G401 (cell line): ENCODE measurements at regions not wholly inside any gene's neighbourhood (a gene's known extent, or its start where the extent isn't known, plus 50 kb on each side); places are given as distances from the start of the nearest gene placed in this dataset.
"Not testable (repeated sequence)": the region's sequence is repeated elsewhere in the genome, so short reads cannot be mapped to it uniquely, and the experiment has no call there.

Experiments
- DNase-seq: peaks from one replicate; pipeline ENCODE4 v3.0.0-alpha.2; 2015; ENCODE audit warnings: low spot score
- in situ Hi-C: cut with HindIII; loops from 2 replicates; pipeline ENCODE4 v1.10.0; 2016; ENCODE audit warnings: low sequenced_read_pairs, mixed read lengths

GRCh38 chr5:72604111-72604797 is 97.0 kb upstream of the ZNF366 start:
- DNase-seq, result no peak
- in situ Hi-C loops, result no loop called here

DNA sequence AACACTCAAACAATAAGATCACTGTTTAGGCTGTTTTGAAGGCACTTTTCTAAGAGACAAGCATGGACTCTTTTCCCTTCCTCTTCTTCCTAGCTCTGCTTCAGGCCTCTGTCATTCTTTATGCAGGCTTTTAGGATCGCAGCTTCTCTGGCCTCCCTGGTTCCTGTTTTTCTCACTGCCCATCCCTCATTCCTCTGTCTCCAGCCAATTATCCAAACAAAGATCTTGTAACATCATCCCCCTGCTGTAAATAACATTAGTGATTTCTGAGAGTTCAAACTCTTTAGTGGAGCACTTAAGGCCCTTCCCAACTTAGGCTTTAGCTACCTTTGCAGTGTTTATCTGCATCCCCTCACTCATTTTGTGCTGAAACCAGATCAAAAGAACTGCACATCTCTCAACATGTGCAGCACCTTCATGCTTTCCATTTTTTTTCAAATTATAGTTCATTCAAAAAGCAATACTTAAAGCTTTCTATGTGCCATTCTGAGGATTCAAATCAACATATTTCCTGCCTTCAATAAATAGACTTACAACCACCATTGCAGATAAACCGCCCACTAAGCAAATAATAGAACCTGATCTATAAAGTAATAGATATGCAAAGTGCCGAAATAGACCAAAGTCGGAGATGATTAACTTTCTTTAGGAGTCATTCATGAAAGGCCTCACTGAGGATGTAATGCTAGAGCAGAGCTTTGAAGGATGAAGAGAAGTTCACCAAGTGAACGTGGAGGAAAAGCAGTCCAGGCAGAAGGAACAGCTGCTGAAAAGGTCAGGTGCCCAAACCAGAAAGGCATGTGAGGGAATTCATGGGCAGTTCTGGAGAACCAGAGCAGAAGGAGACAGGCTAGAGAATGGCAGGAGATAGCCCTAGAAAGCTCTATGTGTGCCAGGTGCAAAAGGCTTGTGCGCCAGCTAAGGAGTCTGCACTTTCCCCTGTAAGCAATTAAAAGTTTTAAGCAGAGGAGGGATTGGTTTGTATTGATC is 95.8 kb upstream of the ZNF366 start:
- in situ Hi-C loops, result no loop called here
- no peak for DNase-seq

DNA sequence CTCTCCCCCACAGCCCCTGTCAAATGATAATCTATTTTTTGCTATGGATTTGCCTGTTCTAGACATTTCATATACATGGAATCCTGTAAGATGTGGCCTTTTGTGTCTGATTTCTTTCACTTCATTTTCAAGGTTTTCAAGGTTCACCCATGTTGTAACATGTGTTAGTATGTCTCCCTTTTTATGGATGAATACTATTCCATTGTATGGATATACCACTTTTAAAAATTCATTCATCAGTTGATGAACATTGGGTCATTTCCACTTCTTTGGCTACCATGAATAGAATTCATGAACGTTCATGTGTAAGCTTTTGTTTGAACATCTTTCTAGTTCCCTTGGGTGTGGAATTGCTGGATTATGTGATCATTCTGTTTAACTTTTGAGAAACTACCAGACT is 94.7 kb upstream of the ZNF366 start:
- in situ Hi-C loops, result no loop called here
- no peak for DNase-seq

- in situ Hi-C loops, result no loop called here
- DNase-seq, result no peak
Measured at GRCh38 chr5:72600391-72600981, 93.3 kb upstream of the ZNF366 start.

GRCh38 chr5:72599519-72600370 is 92.5 kb upstream of the ZNF366 start:
- in situ Hi-C loops, result no loop called here
- no peak for DNase-seq

DNA sequence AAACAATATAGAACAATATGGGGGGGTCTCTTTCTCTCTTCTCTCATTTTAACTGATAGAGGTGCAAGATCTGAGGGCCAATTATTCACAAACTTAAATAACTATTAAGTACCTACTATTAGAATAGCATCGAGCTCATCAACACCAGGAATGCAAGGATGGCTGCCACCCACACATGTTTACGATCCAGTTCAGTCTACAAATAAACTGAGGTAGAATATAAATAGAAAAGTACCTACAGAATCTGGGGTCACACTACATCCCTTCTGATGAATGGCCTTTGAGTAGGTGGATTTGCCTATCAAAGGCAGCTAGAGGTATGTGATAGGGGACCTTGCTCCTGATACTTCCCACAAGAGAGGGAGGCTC is 91.8 kb upstream of the ZNF366 start:
- in situ Hi-C loops, result no loop called here
- no peak for DNase-seq

DNA sequence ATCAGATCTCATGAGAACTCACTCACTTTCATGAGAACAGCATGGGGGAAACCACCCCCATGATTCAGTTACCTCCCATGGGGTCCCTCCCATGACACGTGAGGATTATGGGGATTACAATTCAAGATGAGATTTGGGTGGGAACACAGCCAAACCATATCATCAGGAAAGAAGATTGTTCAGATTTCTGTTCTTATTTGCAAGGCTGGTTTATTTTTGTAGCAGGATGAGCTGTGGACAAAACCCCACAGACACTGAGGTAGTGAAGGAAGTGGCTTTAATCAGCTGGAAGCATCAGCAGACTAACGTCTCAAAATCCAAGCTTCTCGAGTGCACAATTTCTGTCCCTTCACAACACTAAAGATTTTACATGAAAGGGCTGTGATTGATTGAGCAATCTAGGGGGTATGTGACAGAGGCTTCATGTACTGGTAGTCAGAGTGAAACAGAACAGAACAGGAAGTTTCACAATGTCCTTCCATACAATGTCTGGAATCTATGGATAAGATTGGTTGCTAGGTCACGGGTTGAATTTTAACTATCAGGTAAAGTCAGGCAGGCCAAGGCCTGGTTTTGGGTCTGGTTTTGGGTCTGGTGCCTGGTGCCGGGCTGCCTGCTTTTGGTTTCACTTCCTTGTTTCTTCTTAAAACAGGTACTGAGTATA is 91.3 kb upstream of the ZNF366 start:
- DNase-seq, result no peak
- in situ Hi-C loops, result no loop called here

DNA sequence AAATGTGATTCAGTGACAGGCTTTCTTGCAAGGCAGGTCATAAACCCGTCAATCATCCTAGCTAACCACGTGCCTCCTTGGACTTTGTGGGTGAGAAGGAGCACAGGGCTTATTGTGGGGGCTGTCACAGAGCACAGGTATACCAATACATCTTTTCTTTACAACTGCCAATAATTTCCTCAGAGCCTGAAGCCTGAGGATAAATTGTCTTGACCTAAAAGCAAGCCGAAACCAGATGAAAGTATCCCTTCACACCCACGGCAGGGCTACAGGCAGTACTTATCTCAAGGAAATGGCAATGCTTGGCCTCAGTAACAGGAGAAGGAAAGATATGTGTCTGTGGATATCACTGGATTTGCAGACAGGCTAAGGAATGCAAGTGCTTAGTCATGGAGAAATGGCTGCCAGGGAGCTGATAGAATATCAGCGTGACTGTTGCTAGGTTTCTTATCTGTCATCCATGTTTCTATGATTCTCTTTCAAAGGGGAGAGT is 90.3 kb upstream of the ZNF366 start:
- in situ Hi-C loops, result no loop called here
- DNase-seq, result no peak

DNA sequence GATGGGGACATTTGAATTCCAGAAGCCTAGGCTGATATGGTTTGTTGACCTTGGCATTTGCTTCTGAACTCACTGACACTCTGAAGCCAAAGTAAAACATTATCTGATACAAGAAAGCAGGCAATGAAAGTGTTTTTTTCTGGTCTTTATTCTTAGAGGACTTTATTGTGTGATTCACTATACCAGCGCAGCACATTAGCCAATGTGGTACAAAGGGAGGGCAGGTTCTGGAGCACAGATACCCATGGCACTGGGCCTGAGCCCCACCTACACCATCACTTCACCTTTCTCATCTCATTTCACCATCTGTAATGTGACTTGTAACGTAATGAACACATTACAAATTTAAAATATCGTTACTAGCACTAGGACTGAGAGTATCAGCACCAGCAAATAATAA is 89.7 kb upstream of the ZNF366 start:
- in situ Hi-C loops, result no loop called here
- no peak for DNase-seq

DNA sequence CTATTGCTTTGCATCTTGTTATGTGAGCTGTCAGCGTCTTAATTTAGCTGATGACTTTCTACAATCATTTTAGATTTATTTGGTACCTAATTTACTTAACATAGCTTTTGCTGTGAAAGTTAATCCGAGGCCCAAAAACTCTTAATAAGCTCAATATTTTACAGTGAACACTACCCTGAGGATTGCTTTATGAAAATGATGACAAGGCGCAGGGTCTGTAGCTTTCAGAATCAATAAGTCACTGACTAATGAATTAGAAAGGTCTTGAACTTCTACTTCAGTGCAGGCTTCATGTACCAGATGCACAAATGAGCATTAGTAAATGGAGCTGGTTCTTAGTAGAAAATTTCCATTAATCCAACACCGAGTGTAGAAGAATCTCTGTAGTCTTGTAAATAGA is 81.4 kb upstream of the ZNF366 start:
- DNase-seq, result no peak
- in situ Hi-C loops, result no loop called here

DNA sequence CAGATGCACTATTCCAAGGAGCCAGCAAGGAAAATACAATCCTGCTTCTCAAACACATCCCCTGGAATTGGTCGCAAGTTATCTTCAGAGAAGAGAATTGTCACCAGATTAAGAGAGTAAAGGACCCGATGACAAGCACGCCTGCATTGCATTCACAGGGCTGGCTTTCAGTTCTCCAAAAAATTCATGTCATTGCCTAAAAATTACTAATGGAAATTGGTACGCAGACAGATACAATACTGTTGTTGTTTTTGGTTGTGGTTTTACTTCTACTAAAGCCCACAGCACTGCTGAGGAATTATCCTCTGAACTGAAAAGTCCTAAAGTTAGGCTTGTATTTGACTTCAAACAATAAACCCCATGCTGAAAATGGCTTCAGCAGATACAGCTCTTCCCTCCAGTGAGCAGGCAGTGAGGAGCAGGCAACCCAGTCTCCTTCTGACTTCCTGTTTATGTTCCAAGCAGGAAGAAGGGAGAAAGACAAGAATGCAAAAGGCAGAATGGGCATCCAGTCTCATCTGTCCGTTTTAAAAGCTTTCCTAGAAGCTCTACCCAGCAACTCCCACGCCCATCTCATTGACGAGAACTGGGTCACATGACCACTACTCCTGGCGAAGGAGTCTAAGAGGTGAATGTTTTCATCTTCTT is 80.6 kb upstream of the ZNF366 start:
- DNase-seq, result no peak
- in situ Hi-C loops, result no loop called here

DNA sequence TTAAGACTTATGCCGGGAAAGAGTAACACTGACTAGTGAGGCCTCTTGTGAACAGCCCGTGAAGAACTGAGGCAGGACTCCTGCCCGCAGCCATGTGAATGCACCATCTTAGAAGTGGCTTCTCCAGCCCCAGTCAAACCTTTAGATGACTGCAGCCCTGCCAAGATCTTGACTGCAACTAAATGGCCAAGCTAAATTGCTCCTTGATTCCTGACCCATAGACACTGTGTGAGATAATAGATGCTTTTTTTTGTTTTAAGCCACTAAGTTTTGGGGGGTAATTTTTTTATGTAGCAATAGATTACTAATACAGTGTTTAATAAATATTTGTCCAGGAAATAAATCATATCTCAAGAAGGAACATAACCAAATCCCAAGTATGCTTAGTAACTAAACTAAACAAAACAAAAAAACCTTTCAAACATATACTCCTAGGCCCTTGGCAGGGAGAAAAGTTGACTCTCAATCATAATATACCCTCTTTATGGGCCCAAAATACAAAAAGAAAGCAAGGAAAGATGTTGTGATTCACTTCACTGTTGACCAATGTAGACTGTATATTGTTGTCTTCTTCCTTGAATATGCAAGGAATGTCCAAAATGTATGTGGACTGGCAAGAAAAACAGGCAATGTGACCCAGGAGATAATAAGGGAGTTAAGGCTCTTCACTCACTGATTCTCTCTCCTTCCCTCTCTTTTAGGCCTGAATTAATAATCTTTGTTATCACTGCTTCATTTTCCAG is 79.7 kb upstream of the ZNF366 start:
- in situ Hi-C loops, result no loop called here
- no peak for DNase-seq

DNA sequence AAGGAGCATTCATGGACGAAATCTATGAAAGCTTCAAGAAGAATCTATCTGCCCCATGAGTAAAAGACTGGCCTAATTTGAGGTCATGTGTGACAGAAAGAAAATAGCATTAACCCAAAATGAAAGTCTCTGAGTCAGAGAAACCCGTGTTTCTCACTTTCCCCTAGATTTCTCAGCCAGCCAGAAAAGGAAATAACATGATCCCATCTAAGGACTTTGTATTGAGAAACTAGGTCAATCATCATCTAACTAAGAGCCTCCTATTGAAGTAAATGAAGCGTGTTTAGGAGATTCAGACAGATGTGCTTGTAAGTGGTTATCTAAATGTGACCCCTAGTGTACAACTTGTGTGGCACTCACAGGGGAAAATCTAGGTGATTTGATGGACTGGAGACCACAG is 77.3 kb upstream of the ZNF366 start:
- no peak for DNase-seq
- in situ Hi-C loops, result no loop called here

DNA sequence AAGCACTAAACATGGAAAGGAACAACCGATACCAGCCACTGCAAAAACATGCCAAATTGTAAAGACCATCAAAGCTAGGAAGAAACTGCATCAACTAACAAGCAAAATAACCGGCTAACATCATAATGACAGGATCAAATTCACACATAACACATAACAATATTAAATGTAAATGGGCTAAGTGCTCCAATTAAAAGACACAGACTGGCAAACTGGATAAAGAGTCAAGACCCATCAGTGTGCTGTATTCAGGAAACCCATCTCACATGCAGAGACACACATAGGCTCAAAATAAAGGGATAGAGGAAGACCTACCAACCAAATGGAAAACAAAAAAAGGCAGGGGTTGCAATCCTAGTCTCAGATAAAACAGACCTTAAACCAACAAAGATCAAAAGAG is 72.1 kb upstream of the ZNF366 start:
- in situ Hi-C loops, DNase-seq: not testable (repeated sequence)

- in situ Hi-C loops, result no loop called here
- no peak for DNase-seq
Measured at GRCh38 chr5:72572236-72572765, 65.1 kb upstream of the ZNF366 start.

DNA sequence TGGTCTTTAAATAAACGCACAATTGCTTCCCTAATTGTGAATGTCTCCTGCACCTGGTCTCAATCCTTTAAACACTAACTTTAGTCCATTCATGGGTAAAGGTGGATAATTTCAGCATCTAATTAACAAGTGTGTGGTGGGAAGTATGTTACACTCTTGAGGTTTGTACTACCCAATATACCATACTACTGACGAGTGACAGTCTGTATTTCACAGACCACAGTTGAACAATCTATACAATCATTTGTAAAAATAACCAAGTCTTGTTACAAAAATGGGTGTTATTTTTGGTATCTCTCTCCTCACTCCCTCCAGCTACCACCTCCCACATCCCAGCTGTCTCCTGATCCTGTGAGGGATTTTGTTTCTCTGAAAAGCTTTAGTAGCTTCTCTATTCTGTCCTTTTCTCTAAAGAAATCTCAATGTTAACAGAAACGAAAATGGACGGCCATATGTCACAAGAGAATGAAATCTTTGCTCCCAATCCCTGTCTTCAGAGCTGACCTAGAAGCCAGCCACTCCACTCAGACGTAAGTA is 62.3 kb upstream of the ZNF366 start:
- no peak for DNase-seq
- in situ Hi-C loops, result no loop called here

GRCh38 chr5:72566746-72567145 is 59.5 kb upstream of the ZNF366 start:
- DNase-seq, result no peak
- in situ Hi-C loops, result no loop called here
